ENCODE measurements at regions not wholly inside any gene's neighbourhood (a gene's known extent, or its start where the extent isn't known, plus 50 kb on each side); places are given as distances from the start of the nearest gene placed in this dataset.

GRCh38 chr5:8570528-8570927 lies 701.6 kb downstream of the MTRR start (continued):
- no peak for TF ChIP-seq EZH2phosphoT487 (IDR thresholded peaks at IDR 0.05; ENCODE audit: borderline replicate concordance, low read depth)
- TF ChIP-seq RFX5 (IDR thresholded peaks at IDR 0.05; ENCODE audit: low read length): no peak
- no peak for TF ChIP-seq MXI1 (IDR thresholded peaks at IDR 0.05; ENCODE audit: low read depth, low read length)

- Histone ChIP-seq H3K4me1 (ENCODE audit: control insufficient read depth in 1 of 2, insufficient read depth in 2 of 2, low read depth in 1 of 2, low read length in 1 of 2) (no peaks in the 10 kb centered on the region), H3F3A (replicated peaks; ENCODE audit: insufficient read depth) (no peaks in the 10 kb centered on the region), H3K36me3 (replicated peaks in 1 of 2; ENCODE audit: control insufficient read depth in 1 of 2, insufficient read depth in 2 of 2, low read length in 1 of 2) (no peaks in the 10 kb centered on the region), H3K79me2 (ENCODE audit: insufficient read depth) (no peaks in the 10 kb centered on the region), H4K20me1 (ENCODE audit: insufficient read depth) (no peaks in the 10 kb centered on the region), H3K9ac (no peak overlapping the region), H3K9me3 (no peaks in the 10 kb centered on the region), H3K4me2 (no peak overlapping the region), H2AFZ (ENCODE audit: low read depth) (no peak overlapping the region), H3K9me2 (no peaks in the 10 kb centered on the region), H3K27ac (ENCODE audit: low read depth in 2 of 2, low read length in 1 of 2) (no peak overlapping the region), H3K4me3 (ENCODE audit: low read depth in 2 of 2, low read length in 1 of 2) (no peak overlapping the region), H3K27me3 (ENCODE audit: insufficient read depth) (no peaks in the 10 kb centered on the region)
- 59% methylated on average over 10 of the region's 10 CpGs for WGBS (ENCODE audit: low lambda C conversion rate)
- no peak for TF ChIP-seq SMC3 (IDR thresholded peaks at IDR 0.05; ENCODE audit: low read depth, low read length)
- TF ChIP-seq USF2 (IDR thresholded peaks at IDR 0.05; ENCODE audit: borderline replicate concordance, low read depth, low read length): no peak
- no peak for TF ChIP-seq TCF12 (IDR thresholded peaks at IDR 0.05)
- no peak for TF ChIP-seq FOXJ3 (CRISPR knock-in tag; IDR thresholded peaks at IDR 0.05)
- no peak for TF ChIP-seq JUND (IDR thresholded peaks at IDR 0.05)
- no peak for TF ChIP-seq GATA2 (CRISPR knock-in tag; IDR thresholded peaks at IDR 0.05)
- TF ChIP-seq RAD21 (IDR thresholded peaks at IDR 0.05; ENCODE audit: low read length): no peak
- TF ChIP-seq FOXM1 (IDR thresholded peaks at IDR 0.05; ENCODE audit: low read depth): no peak
- no peak for TF ChIP-seq NRF1 (IDR thresholded peaks at IDR 0.05; ENCODE audit: low read depth, low read length)
- TF ChIP-seq MAX (IDR thresholded peaks at IDR 0.05; ENCODE audit: low read depth): no peak
- TF ChIP-seq POLR2AphosphoS5 (IDR thresholded peaks at IDR 0.05; ENCODE audit: low read depth, low read length): no peak
- TF ChIP-seq REST (IDR thresholded peaks at IDR 0.05; ENCODE audit: low read depth, low read length): no peak
- TF ChIP-seq EP300 (IDR thresholded peaks at IDR 0.05; ENCODE audit: borderline replicate concordance in 1 of 2, low read depth in 1 of 2, low read length in 1 of 2): no peak
- TF ChIP-seq YY1 (IDR thresholded peaks at IDR 0.05; ENCODE audit: low read depth): no peak
- TF ChIP-seq FOSL2 (IDR thresholded peaks at IDR 0.05; ENCODE audit: borderline replicate concordance, low read depth): no peak
- no peak for TF ChIP-seq GABPA (IDR thresholded peaks at IDR 0.05; ENCODE audit: low read depth)
- no peak for TF ChIP-seq RCOR1 (IDR thresholded peaks at IDR 0.05; ENCODE audit: low read length)
- no peak for TF ChIP-seq CTCF (IDR thresholded peaks at IDR 0.05)
- CTCF ChIA-PET: no interaction called here
- DNase-seq: no peak
- POLR2A ChIA-PET: no interaction called here
Measured at GRCh38 chr5:8576178-8576577, 707.2 kb downstream of the MTRR start.

Measured in SK-N-SH (cell line).